Hepatocyte (in vitro differentiated cells): ENCODE measurements at regions not wholly inside any gene's neighbourhood (a gene's known extent, or its start where the extent isn't known, plus 50 kb on each side); places are given as distances from the start of the nearest gene placed in this dataset.

ENCODE experiments used
- DNase-seq: peaks from one replicate; pipeline ENCODE4 v3.0.0-alpha.2; 2016; ENCODE audit warnings: low spot score
- H2AFZ ChIP-seq: fragments of 200-600 bp; sonication (generic); 2 replicates; pipeline ENCODE4 v1.6.0; 2016; ENCODE audit warnings: antibody characterized with exemption, mild to moderate bottlenecking
- H3K27ac ChIP-seq: fragments of 200-600 bp; sonication (generic); 2 replicates; pipeline ENCODE4 v1.5.1; 2016; ENCODE audit warnings: mild to moderate bottlenecking
- H3K27me3 ChIP-seq: fragments of 200-600 bp; sonication (generic); 2 replicates; pipeline ENCODE4 v1.6.1; 2016
- H3K36me3 ChIP-seq: fragments of 200-600 bp; sonication (generic); replicated peaks from 2 replicates; pipeline ENCODE4 v1.5.1; 2016; ENCODE audit warnings: low read depth; ENCODE audit not compliant: insufficient read depth
- H3K4me1 ChIP-seq: fragments of 200-600 bp; sonication (generic); 2 replicates; pipeline ENCODE4 v1.5.1; 2016; ENCODE audit warnings: mild to moderate bottlenecking, moderate library complexity; ENCODE audit not compliant: insufficient read depth
- H3K4me2 ChIP-seq: fragments of 200-600 bp; sonication (generic); 2 replicates; pipeline ENCODE4 v1.6.0; 2016
- H3K4me3 ChIP-seq: fragments of 200-600 bp; sonication (generic); 2 replicates; pipeline ENCODE4 v1.5.1; 2016; ENCODE audit warnings: mild to moderate bottlenecking
- H3K79me2 ChIP-seq: fragments of 200-600 bp; sonication (generic); 2 replicates; pipeline ENCODE4 v1.6.0; 2017; ENCODE audit warnings: mild to moderate bottlenecking
- H3K9me2 ChIP-seq: fragments of 200-600 bp; sonication (generic); replicated peaks from 2 replicates; pipeline ENCODE4 v1.6.0; 2017; ENCODE audit warnings: mild to moderate bottlenecking; ENCODE audit not compliant: insufficient read depth
- H3K9me3 ChIP-seq: fragments of 200-600 bp; sonication (generic); 2 replicates; pipeline ENCODE4 v1.5.1; 2016; ENCODE audit warnings: low read depth, mild to moderate bottlenecking
- H4K20me1 ChIP-seq: fragments of 200-600 bp; sonication (generic); 2 replicates; pipeline ENCODE4 v1.6.0; 2016; ENCODE audit warnings: mild to moderate bottlenecking; ENCODE audit not compliant: insufficient read depth, poor library complexity, severe bottlenecking
- EZH2 ChIP-seq: fragments of 200-600 bp; sonication (generic); IDR thresholded peaks from 2 replicates; pipeline ENCODE4 v1.6.1; 2016; ENCODE audit warnings: antibody characterized with exemption, mild to moderate bottlenecking, borderline replicate concordance
- EZH2phosphoT487 ChIP-seq: fragments of 200-600 bp; sonication (generic); IDR thresholded peaks from one replicate; pipeline ENCODE4 v1.6.1; 2018; ENCODE audit warnings: antibody characterized with exemption, mild to moderate bottlenecking, low read depth, moderate library complexity; ENCODE audit not compliant: unreplicated experiment, severe bottlenecking
- whole genome bisulfite sequencing: methylation state at CpG from one replicate; pipeline ENCODE4 v1.1.6; 2016; ENCODE audit warnings: low lambda C conversion rate; ENCODE audit errors: missing lambda C conversion rate; 5-methylcytosine and 5-hydroxymethylcytosine counted together
- TF ChIP-seq, protein P1 (sequence below): fragments of 200-600 bp; sonication (generic); IDR thresholded peaks from 2 replicates; pipeline ENCODE4 v1.5.1; 2016; ENCODE audit warnings: antibody characterized with exemption, mild to moderate bottlenecking; ENCODE audit not compliant: poor library complexity

DNA sequence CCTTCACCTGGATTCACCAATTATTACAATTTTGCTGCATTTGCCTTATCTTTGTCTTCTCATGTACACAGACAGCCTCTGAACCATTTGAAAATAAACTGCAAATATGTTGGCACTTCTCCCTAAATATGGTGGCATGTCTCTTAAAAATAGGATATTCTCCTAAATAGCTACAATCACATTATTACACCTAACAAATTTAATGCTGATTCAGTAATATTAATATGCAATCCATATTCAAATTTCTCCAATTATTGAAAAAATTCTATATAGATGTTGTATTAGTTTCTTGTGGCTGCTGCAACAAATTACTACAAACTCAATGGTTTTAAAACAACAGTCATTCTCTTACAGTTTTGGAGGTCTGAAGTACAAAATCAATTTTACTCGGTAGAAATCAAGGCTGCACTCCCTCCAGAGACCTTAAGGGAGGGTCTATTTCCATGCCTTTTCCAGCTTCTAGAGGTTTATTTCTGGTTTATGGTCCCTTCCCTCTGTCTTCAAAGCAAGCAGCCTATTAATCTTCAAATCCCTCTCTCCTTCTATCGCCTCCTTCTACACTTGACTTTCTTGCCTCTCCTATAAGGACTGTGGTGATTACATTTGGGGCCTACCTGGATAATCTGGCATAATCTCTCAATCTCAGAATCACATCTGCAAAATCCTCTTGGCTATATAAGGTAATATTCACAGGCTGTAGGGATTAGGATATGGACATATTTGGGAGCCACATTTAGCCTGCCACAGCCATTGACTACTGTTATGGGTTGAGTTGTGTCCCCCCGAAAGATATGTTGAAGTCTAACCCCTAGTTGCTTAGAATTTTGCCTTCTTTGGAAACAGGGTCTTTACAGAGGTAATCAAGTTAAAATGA is 52.5 kb upstream of the BOLA1 start:
- Histone ChIP-seq H4K20me1 (peaks cover 53% of the 10 kb centered on the region), H3K79me2 (peaks cover 69% of the 10 kb centered on the region), H3K36me3 (no peaks in the 10 kb centered on the region), H3K9me3 (no peaks in the 10 kb centered on the region), H3K27me3 (no peaks in the 10 kb centered on the region), H2AFZ (no peak overlapping the region), H3K4me3 (no peak overlapping the region), H3K4me2 (peak overlapping the region; percentile 85), H3K9me2 (no peaks in the 10 kb centered on the region), H3K27ac (no peak overlapping the region), H3K4me1 (peaks cover 47% of the 10 kb centered on the region)
- 89% methylated on average over 3 of the region's 3 CpGs for WGBS
- TF ChIP-seq EZH2, result no peak
- no peak for TF ChIP-seq EZH2phosphoT487
- no peak for DNase-seq

DNA sequence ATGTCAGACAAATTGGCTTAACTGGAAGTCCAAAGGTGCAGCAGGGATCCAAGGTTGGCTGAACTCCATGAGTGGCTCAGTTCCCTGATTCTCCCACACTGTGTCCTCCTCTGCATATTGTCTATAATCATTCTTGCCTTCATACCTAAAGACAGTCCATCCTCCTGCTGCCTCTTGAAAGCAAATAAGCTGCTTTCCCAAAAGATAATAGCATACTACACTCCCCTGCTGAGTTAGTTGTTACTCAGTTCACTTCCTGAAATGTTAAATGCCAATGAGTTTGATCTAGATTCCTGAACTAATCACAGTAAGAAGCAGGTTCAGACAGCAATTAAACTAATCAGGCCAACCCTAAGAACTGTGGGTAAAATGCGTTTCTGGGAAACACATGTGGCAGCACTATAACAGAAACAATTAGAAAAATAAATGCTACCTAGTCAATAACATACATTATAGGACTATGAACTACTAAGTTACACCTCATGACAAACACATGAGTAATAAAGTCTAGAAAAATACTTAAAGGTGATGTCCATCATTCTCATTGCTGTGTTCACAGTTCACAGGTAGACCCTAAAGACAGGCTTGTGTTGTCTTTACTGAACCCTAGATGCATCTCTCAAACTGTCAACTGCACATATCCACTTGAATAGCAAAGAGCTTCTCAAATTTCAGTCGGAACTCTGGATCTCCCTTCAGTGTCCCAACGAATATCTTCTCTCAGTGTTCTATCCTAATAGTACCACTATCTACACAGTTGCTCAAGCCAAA is 50.8 kb upstream of the BOLA1 start:
- DNase-seq, result peak; percentile 8
- H3K79me2 ChIP-seq, result peaks cover 66% of the 10 kb centered on the region
- H3K9me2 ChIP-seq, result no peaks in the 10 kb centered on the region
- peaks cover 53% of the 10 kb centered on the region for H4K20me1 ChIP-seq
- no peaks in the 10 kb centered on the region for H3K27me3 ChIP-seq
- H3K4me3 ChIP-seq, result peak overlapping the region; percentile 67
- no peak overlapping the region for H2AFZ ChIP-seq
- peak overlapping the region; percentile 85 for H3K27ac ChIP-seq
- H3K4me1 ChIP-seq, result peaks cover 47% of the 10 kb centered on the region
- H3K9me3 ChIP-seq, result no peaks in the 10 kb centered on the region
- WGBS, result 24% methylated on average over 3 of the region's 3 CpGs
- H3K4me2 ChIP-seq, result peak overlapping the region; percentile 82
- no peaks in the 10 kb centered on the region for H3K36me3 ChIP-seq
- TF ChIP-seq EZH2phosphoT487 (no peak), EZH2 (no peak)

DNA sequence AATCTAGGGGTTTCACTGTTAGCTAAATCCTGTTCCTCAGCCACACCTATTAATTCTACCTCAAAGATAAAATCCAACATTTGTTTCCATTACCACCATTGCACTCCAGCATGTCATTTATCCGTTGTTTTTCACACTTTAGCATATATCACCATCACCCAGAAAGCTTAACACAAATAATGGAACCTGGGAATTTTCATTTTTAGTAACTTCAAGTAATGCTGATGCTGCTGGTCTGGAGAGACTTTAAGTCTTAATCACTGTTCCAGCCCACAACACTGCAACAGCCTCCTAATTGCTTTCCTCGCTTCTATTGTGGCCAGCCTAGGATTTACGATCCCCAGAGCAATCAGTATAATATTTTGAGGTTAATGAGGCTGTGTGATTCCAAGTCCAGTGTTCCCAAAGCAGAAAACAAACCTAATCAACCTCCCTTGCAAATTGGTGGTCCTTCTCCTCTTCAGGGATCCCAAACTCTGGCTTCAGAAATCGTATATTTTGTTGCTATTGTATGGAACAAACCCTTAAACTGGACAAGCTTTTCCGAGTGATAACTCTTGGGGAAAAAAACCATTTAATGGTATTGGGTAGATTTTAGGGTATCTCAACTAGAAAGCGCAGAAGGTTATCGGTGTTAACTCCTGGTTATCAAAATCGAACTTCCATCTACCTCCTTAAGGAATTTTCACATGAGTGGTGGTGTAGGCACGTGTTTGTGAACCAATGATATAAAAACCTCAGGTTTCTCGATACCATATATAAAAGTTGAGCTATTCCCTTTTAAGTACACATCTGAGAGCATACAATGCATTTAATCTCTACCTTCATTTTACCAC is 50.0 kb upstream of the BOLA1 start:
- Histone ChIP-seq H3K79me2 (peaks cover 58% of the 10 kb centered on the region), H3K27me3 (no peaks in the 10 kb centered on the region), H3K9me3 (no peaks in the 10 kb centered on the region), H3K4me3 (peak overlapping the region; percentile 67), H4K20me1 (peaks cover 46% of the 10 kb centered on the region), H3K4me2 (peak overlapping the region; percentile 82), H3K27ac (peak overlapping the region; percentile 85), H2AFZ (no peak overlapping the region), H3K9me2 (no peaks in the 10 kb centered on the region), H3K36me3 (no peaks in the 10 kb centered on the region), H3K4me1 (peaks cover 47% of the 10 kb centered on the region)
- DNase-seq, result no peak
- 10% methylated on average over 10 of the region's 10 CpGs for WGBS
- TF ChIP-seq, protein P1, sequence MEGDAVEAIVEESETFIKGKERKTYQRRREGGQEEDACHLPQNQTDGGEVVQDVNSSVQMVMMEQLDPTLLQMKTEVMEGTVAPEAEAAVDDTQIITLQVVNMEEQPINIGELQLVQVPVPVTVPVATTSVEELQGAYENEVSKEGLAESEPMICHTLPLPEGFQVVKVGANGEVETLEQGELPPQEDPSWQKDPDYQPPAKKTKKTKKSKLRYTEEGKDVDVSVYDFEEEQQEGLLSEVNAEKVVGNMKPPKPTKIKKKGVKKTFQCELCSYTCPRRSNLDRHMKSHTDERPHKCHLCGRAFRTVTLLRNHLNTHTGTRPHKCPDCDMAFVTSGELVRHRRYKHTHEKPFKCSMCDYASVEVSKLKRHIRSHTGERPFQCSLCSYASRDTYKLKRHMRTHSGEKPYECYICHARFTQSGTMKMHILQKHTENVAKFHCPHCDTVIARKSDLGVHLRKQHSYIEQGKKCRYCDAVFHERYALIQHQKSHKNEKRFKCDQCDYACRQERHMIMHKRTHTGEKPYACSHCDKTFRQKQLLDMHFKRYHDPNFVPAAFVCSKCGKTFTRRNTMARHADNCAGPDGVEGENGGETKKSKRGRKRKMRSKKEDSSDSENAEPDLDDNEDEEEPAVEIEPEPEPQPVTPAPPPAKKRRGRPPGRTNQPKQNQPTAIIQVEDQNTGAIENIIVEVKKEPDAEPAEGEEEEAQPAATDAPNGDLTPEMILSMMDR, result no peak
- no peak for TF ChIP-seq EZH2
- no peak for TF ChIP-seq EZH2phosphoT487
